Loucy (cell line): ENCODE measurements at regions not wholly inside any gene's neighbourhood (a gene's known extent, or its start where the extent isn't known, plus 50 kb on each side); places are given as distances from the start of the nearest gene placed in this dataset.

Experiments
- CTCF ChIP-seq: fragments of 200-600 bp; sonication (generic); conservative IDR thresholded peaks from 2 replicates; pipeline ENCODE4 v1.5.1; 2014; ENCODE audit warnings: mild to moderate bottlenecking, antibody characterized with exemption, low read length
- EZH2phosphoT487 ChIP-seq: fragments of 200-600 bp; IDR thresholded peaks from 2 replicates; pipeline ENCODE4 v1.6.1; 2018; ENCODE audit warnings: antibody characterized with exemption, mild to moderate bottlenecking, moderate library complexity, borderline replicate concordance

DNA sequence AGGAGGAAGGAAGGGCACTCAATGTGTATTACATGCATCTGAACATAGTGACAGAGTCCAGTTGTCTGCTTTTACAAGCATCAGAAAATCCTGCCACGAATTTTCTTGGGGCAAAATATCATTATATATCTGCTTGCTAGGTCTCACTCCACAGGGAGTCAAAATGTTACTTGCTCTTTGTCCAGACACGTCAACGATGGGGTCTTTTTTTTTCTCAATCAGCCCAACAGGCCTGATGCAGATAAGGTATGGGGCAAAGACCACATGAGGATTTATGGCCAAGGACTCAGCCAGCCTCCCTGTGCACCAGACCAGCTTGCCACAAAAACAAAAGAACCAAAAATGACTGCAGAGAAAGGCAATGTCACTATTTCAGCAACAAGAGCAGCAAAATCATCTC lies 323.4 kb upstream of the PKDCC start:
- TF ChIP-seq CTCF: no peak
- TF ChIP-seq EZH2phosphoT487: no peak
